ENCODE measurements at regions not wholly inside any gene's neighbourhood (a gene's known extent, or its start where the extent isn't known, plus 50 kb on each side); places are given as distances from the start of the nearest gene placed in this dataset.
"Not testable (repeated sequence)": the region's sequence is repeated elsewhere in the genome, so short reads cannot be mapped to it uniquely, and the experiment has no call there.

GRCh38 chr5:174523311-174524071, 200.9 kb upstream of the MSX2 start:
- DNase-seq (ENCODE audit: low read depth), result no peak

- DNase-seq (ENCODE audit: low read depth), result no peak
These were observed 200.0 kb upstream of the MSX2 start for GRCh38 chr5:174524351-174524750.

- no peak for DNase-seq (ENCODE audit: low read depth)
These were observed 198.2 kb upstream of the MSX2 start for GRCh38 chr5:174526177-174526576.

GRCh38 chr5:174527916-174528540, 196.4 kb upstream of the MSX2 start:
- DNase-seq (ENCODE audit: low read depth), result no peak

- DNase-seq (ENCODE audit: low read depth), result no peak
These were observed 195.4 kb upstream of the MSX2 start for GRCh38 chr5:174528821-174529544.

- no peak for DNase-seq (ENCODE audit: low read depth)
These were observed 194.3 kb upstream of the MSX2 start for GRCh38 chr5:174529925-174530681.

- no peak for DNase-seq (ENCODE audit: low read depth)
These were observed 192.6 kb upstream of the MSX2 start for GRCh38 chr5:174531782-174532191.

GRCh38 chr5:174532455-174533453, 191.6 kb upstream of the MSX2 start:
- peak; percentile 94 for DNase-seq (ENCODE audit: low read depth)

- peak; percentile 88 for DNase-seq (ENCODE audit: low read depth)
These were observed 190.6 kb upstream of the MSX2 start for GRCh38 chr5:174533751-174534241.

GRCh38 chr5:174535669-174536068, 188.7 kb upstream of the MSX2 start:
- DNase-seq (ENCODE audit: low read depth), result peak; percentile 41

GRCh38 chr5:174539823-174540222, 184.6 kb upstream of the MSX2 start:
- not testable (repeated sequence) for DNase-seq (ENCODE audit: low read depth)

- no peak for DNase-seq (ENCODE audit: low read depth)
These were observed 182.3 kb upstream of the MSX2 start for GRCh38 chr5:174542037-174542436.

GRCh38 chr5:174542471-174542870, 181.9 kb upstream of the MSX2 start:
- no peak for DNase-seq (ENCODE audit: low read depth)

- DNase-seq (ENCODE audit: low read depth), result no peak
These were observed 178.5 kb upstream of the MSX2 start for GRCh38 chr5:174545926-174546325.

- no peak for DNase-seq (ENCODE audit: low read depth)
These were observed 176.6 kb upstream of the MSX2 start for GRCh38 chr5:174547814-174548213.

GRCh38 chr5:174549254-174549653, 175.1 kb upstream of the MSX2 start:
- DNase-seq (ENCODE audit: low read depth), result no peak

- DNase-seq (ENCODE audit: low read depth), result no peak
These were observed 174.4 kb upstream of the MSX2 start for GRCh38 chr5:174550026-174550425.

- DNase-seq (ENCODE audit: low read depth), result no peak
These were observed 172.0 kb upstream of the MSX2 start for GRCh38 chr5:174552428-174552827.

GRCh38 chr5:174553556-174553955, 170.8 kb upstream of the MSX2 start:
- no peak for DNase-seq (ENCODE audit: low read depth)

- DNase-seq (ENCODE audit: low read depth), result no peak
These were observed 168.7 kb upstream of the MSX2 start for GRCh38 chr5:174555726-174556125.

GRCh38 chr5:174556756-174557155, 167.6 kb upstream of the MSX2 start:
- no peak for DNase-seq (ENCODE audit: low read depth)
